Muscle layer of duodenum (tissue), 2 donors: ENCODE measurements at regions not wholly inside any gene's neighbourhood (a gene's known extent, or its start where the extent isn't known, plus 50 kb on each side); places are given as distances from the start of the nearest gene placed in this dataset.

Experiments
- H3K27ac ChIP-seq: one replicate; pipeline ENCODE4 v1.7.0; 2013; ENCODE audit warnings: mild to moderate bottlenecking, low read length
- H3K27me3 ChIP-seq: one replicate; pipeline ENCODE4 v1.7.0; 2013; ENCODE audit warnings: low read depth, mild to moderate bottlenecking, control low read depth, low read length
- H3K36me3 ChIP-seq, 2 donors: one replicate each; pipeline ENCODE4 v1.7.0; 2013; ENCODE audit warnings: low read length in 2 of 2, control low read depth in 1 of 2, mild to moderate bottlenecking in 1 of 2; ENCODE audit not compliant: insufficient read depth in 2 of 2, control insufficient read depth in 1 of 2
- H3K4me1 ChIP-seq, 2 donors: one replicate each; pipeline ENCODE4 v1.7.0; 2013; ENCODE audit warnings: low read length in 2 of 2, mild to moderate bottlenecking in 2 of 2, control low read depth in 1 of 2, moderate library complexity in 1 of 2; ENCODE audit not compliant: insufficient read depth in 2 of 2, control insufficient read depth in 1 of 2
- H3K4me3 ChIP-seq, 2 donors: one replicate each; pipeline ENCODE4 v1.7.0; 2013; ENCODE audit warnings: low read length in 2 of 2, low read depth in 1 of 2, mild to moderate bottlenecking in 1 of 2
- H3K9me3 ChIP-seq, 2 donors: one replicate each; pipeline ENCODE4 v1.7.0; 2013; ENCODE audit warnings: low read length in 2 of 2, control low read depth in 1 of 2, mild to moderate bottlenecking in 1 of 2; ENCODE audit not compliant: control insufficient read depth in 1 of 2
- donor health status: healthy.

- no peak overlapping the region for H3K27ac ChIP-seq
- H3K4me1 ChIP-seq, result peaks cover 12 to 32% of the 10 kb centered on the region in 2 donors
- no peak overlapping the region for H3K4me3 ChIP-seq
- H3K36me3 ChIP-seq, result no peaks in the 10 kb centered on the region
- H3K9me3 ChIP-seq, result no peaks in the 10 kb centered on the region
- no peaks in the 10 kb centered on the region for H3K27me3 ChIP-seq
Observed at GRCh38 chr13:44276061-44276460, 97.6 kb upstream of the SERP2 start.

- Histone ChIP-seq H3K36me3 (no peaks in the 10 kb centered on the region), H3K4me3 (no peak overlapping the region), H3K27me3 (no peaks in the 10 kb centered on the region), H3K9me3 (no peaks in the 10 kb centered on the region), H3K4me1 (peaks cover 12 to 22% of the 10 kb centered on the region in 2 donors), H3K27ac (no peak overlapping the region)
Observed at GRCh38 chr13:44277459-44277858, 96.2 kb upstream of the SERP2 start.

GRCh38 chr13:44278166-44278565, 95.5 kb upstream of the SERP2 start:
- Histone ChIP-seq H3K27me3 (no peaks in the 10 kb centered on the region), H3K27ac (no peak overlapping the region), H3K4me3 (no peak overlapping the region), H3K4me1 (peaks cover 12 to 22% of the 10 kb centered on the region in 2 donors), H3K9me3 (no peaks in the 10 kb centered on the region), H3K36me3 (no peaks in the 10 kb centered on the region)

GRCh38 chr13:44280456-44280855, 93.2 kb upstream of the SERP2 start:
- no peaks in the 10 kb centered on the region for H3K36me3 ChIP-seq
- H3K27me3 ChIP-seq, result no peaks in the 10 kb centered on the region
- no peak overlapping the region for H3K27ac ChIP-seq
- no peaks in the 10 kb centered on the region for H3K9me3 ChIP-seq
- H3K4me3 ChIP-seq, result no peak overlapping the region
- peaks cover 0 to 6% of the 10 kb centered on the region in 2 donors for H3K4me1 ChIP-seq

GRCh38 chr13:44281252-44282000, 92.2 kb upstream of the SERP2 start:
- H3K9me3 ChIP-seq, result no peaks in the 10 kb centered on the region
- no peak overlapping the region for H3K27ac ChIP-seq
- H3K27me3 ChIP-seq, result no peaks in the 10 kb centered on the region
- H3K36me3 ChIP-seq, result no peaks in the 10 kb centered on the region
- H3K4me1 ChIP-seq, result peaks cover 0 to 6% of the 10 kb centered on the region in 2 donors
- no peak overlapping the region for H3K4me3 ChIP-seq

GRCh38 chr13:44283600-44283999, 90.0 kb upstream of the SERP2 start:
- no peak overlapping the region for H3K27ac ChIP-seq
- H3K4me3 ChIP-seq, result no peak overlapping the region

GRCh38 chr13:44287958-44288357, 85.7 kb upstream of the SERP2 start:
- H3K4me1 ChIP-seq, result peaks cover 6 to 7% of the 10 kb centered on the region in 2 donors
- no peak overlapping the region for H3K4me3 ChIP-seq
- H3K27ac ChIP-seq, result no peak overlapping the region
- no peaks in the 10 kb centered on the region for H3K27me3 ChIP-seq
- no peaks in the 10 kb centered on the region for H3K36me3 ChIP-seq
- no peaks in the 10 kb centered on the region for H3K9me3 ChIP-seq

More at GRCh38 chr13:44283600-44283999, 90.0 kb upstream of the SERP2 start:
- Histone ChIP-seq H3K36me3 (no peaks in the 10 kb centered on the region), H3K27me3 (no peaks in the 10 kb centered on the region), H3K9me3 (no peaks in the 10 kb centered on the region), H3K4me1 (no peaks in the 10 kb centered on the region)

- peak overlapping the region; percentile 2 for H3K27ac ChIP-seq
- no peaks in the 10 kb centered on the region for H3K27me3 ChIP-seq
- H3K9me3 ChIP-seq, result no peaks in the 10 kb centered on the region
Observed at GRCh38 chr13:44292545-44292944, 81.1 kb upstream of the SERP2 start.

GRCh38 chr13:44293374-44293773, 80.2 kb upstream of the SERP2 start:
- H3K4me1 ChIP-seq, result peaks cover 20% of the 10 kb centered on the region in 2 donors
- no peaks in the 10 kb centered on the region for H3K9me3 ChIP-seq
- H3K36me3 ChIP-seq, result no peaks in the 10 kb centered on the region
- no peaks in the 10 kb centered on the region for H3K27me3 ChIP-seq
- peak overlapping the region; percentile 41 for H3K27ac ChIP-seq
- no peak overlapping the region for H3K4me3 ChIP-seq

More at GRCh38 chr13:44292545-44292944, 81.1 kb upstream of the SERP2 start:
- H3K4me3 ChIP-seq, result no peak overlapping the region
- peaks cover 20% of the 10 kb centered on the region in 2 donors for H3K4me1 ChIP-seq
- H3K36me3 ChIP-seq, result no peaks in the 10 kb centered on the region

GRCh38 chr13:44293908-44294735, 79.5 kb upstream of the SERP2 start:
- H3K4me3 ChIP-seq, result no peak overlapping the region
- no peaks in the 10 kb centered on the region for H3K9me3 ChIP-seq
- peaks cover 20% of the 10 kb centered on the region in 2 donors for H3K4me1 ChIP-seq
- H3K36me3 ChIP-seq, result no peaks in the 10 kb centered on the region
- peak overlapping the region; percentile 41 for H3K27ac ChIP-seq
- no peaks in the 10 kb centered on the region for H3K27me3 ChIP-seq

- H3K9me3 ChIP-seq, result no peaks in the 10 kb centered on the region
- H3K4me3 ChIP-seq, result no peak overlapping the region
- no peaks in the 10 kb centered on the region for H3K27me3 ChIP-seq
- H3K4me1 ChIP-seq, result peaks cover 20% of the 10 kb centered on the region in 2 donors
- H3K36me3 ChIP-seq, result no peaks in the 10 kb centered on the region
- no peak overlapping the region for H3K27ac ChIP-seq
Observed at GRCh38 chr13:44294876-44295275, 78.7 kb upstream of the SERP2 start.
